GM18502 (cell line): ENCODE measurements at regions not wholly inside any gene's neighbourhood (a gene's known extent, or its start where the extent isn't known, plus 50 kb on each side); places are given as distances from the start of the nearest gene placed in this dataset.

ENCODE experiments used
- ATAC-seq: cut with Tn5 transposase; IDR thresholded peaks from one replicate; pipeline ENCODE4 v1.9.1; 2021; ENCODE audit warnings: mild to moderate bottlenecking; ENCODE audit not compliant: unreplicated experiment, poor library complexity

DNA sequence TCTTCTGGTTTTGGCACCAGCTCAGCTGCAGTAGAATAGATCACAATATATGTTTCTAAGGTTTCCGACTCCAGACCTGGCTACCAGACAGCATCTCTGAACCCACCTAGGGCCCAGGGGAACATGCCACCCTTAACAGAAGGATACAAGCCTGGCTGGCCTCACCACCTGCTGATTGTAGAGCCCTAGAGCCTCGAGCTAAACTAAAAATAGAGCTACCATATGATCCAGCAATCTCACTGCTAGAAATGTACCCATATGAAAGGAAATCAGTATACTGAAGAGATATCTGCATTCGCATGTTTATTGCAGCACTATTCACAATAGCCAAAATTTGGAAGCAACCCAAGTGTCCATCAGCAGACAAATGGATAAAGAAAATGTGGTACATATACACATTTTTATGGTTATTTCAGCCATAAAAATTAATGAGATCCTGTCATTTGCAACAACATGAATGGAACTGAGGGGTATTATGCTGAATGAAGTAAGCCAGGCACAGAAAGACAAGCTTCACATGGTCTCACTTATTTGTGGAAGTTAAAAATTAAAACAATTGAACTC, 242.4 kb upstream of the SLC39A10 start:
- ATAC-seq, result no peak

DNA sequence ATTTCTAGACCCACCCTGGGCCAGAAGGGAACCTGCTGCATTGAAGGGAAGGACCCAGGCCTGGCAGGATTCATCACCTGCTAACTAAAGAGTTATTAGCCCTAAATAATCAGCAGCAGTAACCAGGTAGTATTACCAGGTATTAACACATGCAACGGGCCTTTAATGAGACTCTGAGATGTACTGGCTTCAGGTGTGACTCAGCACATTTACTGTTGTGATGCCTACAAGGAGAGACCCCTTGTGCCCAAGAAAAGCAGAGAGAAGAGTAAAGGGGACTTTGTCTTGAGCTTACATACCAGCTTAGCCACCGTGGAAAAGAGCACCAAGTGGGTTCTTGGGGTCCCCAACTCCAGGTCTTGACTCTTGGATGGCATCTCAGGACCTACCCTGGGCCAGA, 243.1 kb upstream of the SLC39A10 start:
- ATAC-seq, result no peak

DNA sequence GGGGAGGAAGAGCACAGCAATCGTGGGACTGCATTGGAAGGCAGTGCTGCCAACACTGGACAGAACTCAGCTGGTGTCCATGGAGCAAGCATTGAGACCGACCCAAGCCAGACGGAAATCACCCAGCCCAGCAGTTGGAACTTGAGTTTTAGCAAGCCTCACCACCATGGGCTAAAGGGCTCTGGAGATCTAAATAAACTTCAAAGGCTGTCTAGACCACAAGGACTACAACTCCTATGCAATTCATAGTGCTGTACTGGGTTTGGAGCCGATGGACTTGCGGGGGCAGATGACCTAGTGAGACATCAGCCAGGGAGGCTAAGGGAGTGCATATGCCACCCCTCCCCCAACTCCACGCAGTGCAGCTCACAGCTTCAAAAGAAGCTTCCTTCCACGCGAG, 243.6 kb upstream of the SLC39A10 start:
- no peak for ATAC-seq

DNA sequence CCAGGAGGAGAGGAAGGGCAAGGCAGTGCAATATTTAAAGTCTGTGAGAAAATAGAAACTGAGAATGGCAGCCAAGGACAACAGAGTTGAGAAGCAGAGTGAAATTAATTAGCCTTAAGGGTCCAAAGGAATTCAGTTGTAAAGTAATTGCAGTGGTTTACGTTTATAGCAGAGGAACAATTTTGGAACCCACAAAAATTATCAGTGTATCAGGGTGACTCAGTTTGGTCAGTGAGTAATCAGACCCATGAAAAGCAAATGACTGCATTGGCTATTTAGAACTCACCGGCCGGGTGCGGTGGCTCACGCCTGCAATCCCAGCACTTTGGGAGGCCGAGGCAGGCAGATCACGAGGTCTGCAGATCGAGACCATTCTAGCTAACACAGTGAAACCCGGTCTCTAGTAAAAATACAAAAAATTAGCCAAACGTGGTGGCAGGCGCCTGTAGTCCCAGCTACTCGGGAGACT, 245.8 kb upstream of the SLC39A10 start:
- no peak for ATAC-seq

DNA sequence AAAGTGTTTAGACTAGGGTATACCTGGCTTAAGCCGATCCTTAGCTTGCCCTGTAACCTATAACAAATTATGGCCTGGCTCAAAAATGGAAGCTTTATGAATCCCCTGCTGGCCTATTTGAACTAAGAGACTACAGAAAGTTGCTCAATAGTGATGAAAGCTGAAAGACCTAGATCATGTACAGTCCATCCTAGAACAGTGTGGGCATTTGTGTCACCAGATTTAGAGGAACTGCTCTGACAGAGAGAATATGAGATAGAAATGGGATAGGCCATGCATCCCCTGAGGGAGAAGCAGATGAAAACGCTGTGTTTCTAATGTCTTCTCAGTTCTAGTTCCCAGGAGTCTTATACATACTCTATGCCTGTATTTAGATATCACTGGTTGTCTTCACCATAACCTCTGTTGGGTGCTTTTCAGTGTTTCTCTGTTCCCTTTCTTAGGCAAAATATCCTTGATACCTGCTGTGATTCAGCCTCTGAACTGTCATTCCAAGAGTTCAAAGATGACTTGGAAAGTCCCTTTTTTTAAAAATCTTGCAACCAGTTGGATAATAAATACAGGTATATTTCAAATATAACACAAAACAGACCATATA, 246.9 kb upstream of the SLC39A10 start:
- ATAC-seq, result peak; percentile 78

DNA sequence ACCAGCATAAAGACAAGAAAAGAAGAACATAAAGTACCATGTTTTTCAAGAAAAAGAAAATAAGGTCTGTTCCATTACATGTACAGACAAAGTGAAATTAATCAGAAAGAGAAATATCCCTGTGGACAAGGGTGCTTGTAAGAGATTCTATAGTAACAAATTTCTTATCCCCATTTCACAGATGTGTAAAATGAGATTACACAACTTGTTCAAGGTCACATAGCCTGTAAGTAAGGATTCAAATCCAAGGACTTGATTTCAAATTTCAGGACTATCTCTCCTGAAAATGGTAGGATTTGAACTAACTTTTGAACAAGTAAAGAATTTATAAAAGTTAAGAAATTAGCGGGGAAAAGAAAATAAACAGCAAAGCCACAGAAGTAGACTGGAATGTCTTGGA, 248.2 kb upstream of the SLC39A10 start:
- no peak for ATAC-seq

DNA sequence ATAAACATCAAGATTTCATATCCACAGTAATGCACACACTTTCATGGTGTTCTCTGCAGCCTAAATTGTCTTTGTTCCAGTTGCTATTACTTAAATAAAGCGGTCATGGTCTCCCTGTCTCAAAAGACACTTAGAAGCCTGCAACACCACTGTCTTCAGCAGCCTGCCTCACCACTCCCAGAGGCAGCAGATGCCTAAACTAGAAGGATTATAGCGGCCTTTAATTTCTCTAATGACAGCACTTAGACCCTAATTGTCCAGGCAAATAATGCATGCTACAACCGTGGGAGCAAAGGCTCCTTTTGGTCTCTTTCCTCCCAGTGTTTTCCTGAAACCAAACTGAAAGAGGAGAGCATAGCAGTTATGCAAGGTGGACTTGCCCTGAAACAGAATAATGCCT, 248.8 kb upstream of the SLC39A10 start:
- no peak for ATAC-seq

DNA sequence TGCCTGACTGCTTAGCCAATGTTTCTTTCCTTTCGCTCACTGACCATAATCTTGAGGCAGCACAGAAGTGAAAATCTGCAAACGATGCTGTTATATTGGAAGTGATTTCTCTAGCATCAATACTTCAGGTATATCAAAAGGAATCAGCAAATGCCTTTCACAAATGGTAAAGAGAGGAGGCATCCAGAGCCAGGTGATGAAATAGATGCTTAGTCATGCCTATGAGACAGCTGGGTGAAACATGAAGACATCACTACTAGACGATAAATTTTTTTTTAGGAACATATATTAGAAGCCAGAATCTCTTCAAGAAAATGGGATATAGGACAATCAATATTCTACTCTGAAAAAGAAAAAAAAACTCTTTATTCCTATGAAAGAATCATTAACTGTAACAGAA, 249.2 kb upstream of the SLC39A10 start:
- ATAC-seq, result no peak

DNA sequence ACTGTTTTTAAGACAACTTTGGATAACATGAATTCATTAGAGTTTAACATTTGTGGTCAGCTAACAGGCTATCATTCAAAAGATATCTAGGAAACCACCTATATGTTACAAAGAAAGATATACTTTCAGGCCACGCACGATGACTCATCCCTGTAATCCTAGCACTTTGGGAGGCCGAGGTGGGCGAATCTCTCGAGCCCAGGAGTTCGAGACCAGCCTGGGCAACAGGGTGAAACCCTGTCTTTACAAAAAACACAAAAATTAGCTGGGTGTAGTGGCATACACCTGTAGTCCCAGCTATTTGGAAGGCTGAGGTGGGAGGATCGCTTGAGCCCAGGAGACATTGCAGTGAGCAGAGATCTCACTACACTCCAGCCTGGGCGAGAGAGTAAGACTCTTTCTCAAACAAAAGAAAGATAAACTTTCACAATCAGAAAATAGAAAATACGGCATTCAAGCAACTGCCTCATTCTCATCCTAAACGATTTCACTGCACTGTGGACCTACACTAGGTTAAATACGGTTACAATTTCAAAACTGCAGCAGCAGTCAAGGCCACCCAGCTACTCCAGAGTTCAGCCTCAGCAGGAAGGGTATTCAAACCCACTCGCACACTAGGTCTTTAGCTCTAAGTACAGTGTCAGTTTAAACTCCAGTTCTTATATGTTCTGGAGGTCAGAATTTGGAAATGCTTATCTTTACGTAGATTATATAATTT, 250.0 kb upstream of the SLC39A10 start:
- no peak for ATAC-seq

DNA sequence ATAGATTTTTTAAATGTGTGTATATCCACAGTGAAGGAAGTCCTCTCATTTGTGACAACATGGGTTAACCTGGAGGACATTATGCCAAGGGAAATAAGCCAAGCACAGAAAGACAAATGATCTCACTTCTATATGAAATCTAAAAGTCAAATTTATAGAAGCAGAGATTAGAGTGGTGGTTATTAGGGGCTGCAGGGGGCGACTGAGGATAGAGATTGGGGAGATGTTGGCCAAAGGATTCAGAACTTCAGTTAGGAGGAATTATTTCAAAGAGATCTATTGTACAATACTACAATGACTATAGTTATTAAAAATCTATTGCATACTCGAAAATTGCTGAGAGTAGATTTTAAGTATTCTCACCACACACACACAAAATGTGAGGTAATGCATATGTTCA, 252.4 kb upstream of the SLC39A10 start:
- no peak for ATAC-seq

DNA sequence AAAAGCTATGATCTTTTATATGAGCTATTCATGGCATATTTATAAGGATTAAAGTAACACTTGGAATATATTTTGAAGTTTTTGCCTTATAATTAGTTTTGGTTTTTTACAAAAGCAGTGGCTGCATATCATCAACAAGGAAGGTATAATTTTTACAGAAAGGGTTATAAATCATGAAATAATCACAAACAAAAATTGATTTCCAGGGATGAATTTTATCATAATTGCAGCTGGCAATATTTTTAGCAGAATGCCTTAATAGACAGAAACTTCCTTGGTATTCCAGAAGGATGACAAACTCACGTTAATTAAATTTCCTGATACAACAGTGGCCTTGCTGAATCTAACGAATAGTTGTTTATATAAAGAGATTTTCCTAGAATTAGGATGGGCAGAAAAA, 260.5 kb upstream of the SLC39A10 start:
- ATAC-seq, result no peak

DNA sequence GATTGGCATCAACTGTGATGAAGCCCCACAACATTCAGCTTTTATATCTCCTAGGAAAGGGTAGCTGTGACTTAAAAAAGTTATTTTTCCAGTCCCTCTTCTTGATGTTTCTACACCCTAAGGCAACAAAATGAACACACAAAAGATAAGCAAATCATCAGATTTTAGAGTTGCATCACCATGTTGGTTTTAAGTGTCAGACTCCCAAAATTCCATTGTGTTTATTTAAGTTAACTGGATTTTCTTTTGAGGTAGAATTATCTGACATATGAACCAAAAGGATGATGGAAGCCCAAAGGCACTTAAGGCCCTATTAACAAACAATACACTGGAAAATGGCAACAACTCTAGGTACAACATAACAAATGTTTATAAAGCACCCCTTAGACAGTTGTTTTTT, 261.7 kb upstream of the SLC39A10 start:
- ATAC-seq, result no peak

DNA sequence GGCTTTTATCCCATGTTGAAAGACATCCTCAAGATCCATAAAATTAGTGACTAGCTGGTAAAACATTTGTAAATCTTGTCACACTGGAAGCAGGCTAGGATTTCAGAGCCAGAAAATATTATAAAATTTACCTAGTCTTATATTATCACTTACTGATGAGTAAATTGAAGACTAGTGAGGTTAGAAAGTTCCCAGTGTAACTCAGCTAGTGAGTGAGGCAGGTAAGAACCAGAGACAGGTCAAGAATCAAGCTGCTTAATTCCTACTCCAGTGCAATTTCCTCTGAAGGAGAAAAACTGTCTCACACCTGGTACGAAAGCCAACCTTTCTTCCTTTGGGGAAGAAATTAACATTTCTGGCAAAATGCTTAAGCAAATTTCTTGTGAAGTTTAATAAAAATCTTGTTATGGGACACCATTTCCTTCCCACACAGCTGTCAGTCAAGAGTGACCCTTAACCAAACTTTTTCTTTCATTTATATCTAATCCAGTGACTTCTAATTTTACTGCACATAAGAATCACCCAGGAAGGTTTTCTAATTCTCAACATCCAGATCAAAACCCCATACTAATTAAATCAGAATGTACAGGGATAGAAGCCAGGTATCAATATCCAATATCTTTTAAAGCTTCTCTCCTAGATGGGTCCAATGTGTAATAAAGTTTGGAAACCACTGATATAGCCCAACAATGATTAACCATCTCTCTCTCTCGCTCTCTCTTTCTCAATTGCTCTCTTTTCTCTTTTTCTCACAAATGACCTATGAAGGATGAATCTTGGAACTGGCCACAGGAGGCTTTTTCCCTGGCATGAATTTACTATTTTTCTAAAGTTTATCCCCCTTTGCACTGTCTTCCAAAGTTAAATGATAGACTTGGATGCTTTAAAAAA, 264.3 kb upstream of the SLC39A10 start:
- peak; percentile 53 for ATAC-seq

DNA sequence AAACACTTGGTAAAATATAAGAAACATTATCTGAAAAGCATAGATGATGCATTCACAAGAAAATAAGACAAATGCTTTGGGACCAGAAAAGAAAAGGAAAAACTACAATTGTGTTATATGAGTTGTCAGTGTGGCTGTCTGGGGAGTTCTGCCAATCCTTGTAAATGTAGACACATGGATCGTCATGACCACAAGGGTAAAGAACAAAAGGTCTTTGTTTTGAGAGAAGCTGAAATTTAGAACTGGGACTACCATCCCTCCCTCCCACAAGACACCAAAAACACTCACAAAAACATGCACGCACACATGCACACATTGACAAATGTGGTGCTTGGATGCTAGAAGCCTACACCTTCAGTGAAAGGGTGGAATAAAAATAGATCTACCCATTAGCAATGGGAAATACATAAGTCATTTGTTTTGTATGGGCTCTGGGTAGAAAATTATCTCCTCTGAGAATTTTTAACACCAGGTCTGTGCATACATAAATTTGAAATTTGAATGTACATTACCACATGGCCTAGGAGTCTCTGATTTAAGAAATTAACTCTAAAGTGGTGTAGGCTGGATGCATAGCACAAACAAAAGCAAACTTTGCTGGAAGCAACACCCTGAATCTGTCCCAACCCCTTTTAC, 266.2 kb upstream of the SLC39A10 start:
- no peak for ATAC-seq

DNA sequence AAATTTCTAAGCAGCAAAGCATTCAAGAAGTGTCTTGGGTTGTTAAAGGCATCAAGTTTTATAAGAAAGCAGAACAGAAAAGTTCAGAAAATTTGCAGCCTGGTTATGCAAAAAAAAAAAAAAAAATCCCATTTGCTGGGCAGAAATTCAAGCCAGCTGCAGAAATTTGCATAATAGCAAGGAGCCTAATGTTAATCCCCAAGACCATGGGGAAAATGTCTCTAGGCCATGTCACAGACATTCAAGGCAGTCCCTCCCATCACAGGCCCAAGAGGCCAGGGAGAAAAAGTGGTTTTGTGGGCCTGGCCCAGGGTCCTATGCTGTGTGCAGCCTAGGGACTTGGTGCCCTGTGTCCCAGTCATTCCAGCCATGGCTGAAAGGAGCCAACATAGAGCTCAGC, 269.0 kb upstream of the SLC39A10 start:
- ATAC-seq, result no peak

DNA sequence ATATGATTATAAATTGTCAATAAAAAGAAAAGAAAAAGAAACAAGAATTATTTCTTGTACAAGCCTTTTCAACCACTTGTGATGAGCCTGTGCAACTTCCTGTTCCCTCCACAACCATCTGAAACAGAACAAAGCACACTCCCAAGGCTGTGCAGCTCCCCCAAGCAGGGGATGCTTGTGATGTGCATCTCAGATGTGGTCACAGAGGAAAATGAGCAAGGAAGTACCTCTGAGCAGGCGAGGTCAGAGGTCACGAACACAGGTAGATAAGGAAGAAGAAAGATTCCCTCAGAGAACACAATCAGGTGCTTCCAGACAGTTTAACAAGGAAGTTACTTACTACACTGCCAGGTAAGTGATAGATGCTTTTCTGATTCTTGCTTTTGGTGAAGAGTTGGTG, 274.8 kb upstream of the SLC39A10 start:
- no peak for ATAC-seq

DNA sequence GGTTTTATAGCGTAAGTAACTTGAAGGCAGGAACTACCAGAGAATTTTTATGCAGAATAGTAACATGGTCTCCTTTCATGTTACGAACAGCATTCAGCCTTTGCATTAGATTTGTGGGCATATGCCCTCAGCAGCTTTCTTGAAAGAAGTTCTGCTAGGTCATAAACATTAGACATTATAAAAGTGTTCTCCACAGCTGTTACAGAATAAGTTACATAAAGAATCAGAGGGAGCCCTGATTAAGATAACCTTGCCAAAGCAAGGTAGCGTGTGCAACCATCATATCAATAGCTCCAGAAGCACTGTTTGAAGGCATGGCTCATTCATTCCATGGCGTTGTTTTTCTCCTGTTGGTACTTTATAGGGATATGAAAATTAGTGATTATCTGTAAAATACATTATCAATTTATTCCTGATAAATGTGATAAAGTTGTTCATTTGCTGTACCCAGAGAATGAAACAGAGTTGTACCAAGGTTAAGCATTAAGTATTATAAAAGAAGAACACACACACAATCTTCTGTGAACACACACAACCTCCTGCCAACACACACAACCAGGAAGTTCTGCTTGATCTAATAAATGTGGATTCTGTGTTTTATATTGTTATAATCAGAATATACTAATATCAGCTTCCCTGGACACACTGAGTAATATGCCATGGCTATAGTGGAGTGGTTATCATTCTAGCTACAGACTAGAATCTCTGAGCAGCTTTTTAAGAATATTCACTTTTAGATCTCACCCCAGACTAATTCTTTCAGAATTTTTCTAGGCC, 286.7 kb upstream of the SLC39A10 start:
- ATAC-seq, result no peak

DNA sequence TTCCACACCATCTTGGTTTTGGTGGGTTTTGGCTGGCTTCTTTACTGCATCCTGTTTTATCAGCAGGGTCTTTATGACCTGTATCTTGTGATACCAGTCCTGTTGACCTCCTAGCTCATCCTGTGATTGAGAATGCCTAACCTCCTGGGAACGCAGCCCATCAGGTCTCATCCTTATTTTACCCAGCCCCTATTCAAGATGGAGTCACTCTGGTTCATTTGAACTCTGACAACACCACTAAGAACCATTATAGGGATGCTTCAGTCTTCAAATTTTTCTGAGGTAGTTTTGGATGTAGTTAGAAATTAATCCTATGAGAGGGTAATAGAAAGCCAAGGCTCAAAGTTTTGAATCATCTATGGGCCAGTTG, 287.8 kb upstream of the SLC39A10 start:
- no peak for ATAC-seq

DNA sequence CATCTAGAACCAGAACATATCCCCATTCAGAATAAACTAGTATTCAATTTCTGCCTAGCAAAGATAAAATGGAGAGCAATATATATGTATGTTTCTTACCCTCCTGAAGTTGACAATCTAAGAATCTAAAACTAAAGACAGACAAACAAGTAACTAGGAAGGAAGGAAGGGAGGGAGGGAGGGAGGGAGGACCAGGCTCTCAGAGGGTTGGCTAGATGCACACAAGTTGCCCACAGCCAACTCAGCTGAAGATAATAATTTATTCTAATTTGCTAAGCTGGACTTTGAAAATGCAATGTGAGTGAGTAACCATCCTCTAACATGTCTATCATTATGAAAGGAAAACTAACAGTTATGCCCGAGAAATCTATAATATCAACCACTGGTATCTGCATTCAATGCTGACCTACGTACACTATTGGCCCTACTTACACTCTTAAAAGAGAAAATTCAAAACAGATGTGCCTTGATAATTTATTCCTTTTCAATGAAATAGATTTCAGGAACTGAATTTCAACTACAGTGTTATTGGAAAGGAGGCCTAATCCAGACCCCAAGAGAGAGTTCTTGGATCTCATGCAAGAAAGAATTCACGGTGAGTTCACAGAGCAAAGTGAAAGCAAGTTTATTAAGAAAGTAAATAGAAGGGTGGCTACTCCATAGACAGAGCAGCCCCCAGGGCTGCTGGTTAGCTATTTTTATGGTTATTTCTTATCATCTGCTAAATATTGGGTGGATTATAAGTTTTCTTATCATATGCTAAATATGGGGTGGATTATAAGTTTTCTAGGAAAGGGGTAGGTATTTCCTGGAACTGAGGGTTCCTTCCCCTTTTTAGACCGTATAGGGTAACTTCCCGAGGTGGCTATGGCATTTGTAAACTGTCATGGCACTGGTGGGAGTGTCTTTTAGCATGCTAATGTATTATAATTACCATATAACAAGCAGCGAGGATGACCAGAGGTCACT, 288.5 kb upstream of the SLC39A10 start:
- no peak for ATAC-seq
